ENCODE measurements at regions not wholly inside any gene's neighbourhood (a gene's known extent, or its start where the extent isn't known, plus 50 kb on each side); places are given as distances from the start of the nearest gene placed in this dataset.

DNA sequence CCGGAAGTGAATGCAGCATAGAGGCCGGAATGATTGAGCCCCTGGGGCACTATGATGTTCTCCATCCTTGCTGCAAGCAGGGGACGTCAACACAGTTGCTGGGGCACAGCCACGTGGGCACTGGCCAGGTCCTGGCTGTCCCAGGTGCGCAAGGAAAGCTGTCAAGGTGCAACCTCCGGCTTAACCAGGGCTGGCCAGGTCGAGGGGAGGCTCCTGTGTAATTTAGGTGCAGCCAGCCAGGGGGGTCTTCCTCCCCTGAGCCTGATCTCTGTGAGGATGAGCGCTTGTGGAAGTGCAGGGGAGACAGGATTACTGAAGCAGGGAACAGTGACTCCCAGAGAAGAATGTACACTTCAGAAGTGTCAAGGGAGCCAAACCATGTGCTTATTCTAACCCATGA, 852.8 kb upstream of the TMEM132C start:
- TF ChIP-seq, protein P1, sequence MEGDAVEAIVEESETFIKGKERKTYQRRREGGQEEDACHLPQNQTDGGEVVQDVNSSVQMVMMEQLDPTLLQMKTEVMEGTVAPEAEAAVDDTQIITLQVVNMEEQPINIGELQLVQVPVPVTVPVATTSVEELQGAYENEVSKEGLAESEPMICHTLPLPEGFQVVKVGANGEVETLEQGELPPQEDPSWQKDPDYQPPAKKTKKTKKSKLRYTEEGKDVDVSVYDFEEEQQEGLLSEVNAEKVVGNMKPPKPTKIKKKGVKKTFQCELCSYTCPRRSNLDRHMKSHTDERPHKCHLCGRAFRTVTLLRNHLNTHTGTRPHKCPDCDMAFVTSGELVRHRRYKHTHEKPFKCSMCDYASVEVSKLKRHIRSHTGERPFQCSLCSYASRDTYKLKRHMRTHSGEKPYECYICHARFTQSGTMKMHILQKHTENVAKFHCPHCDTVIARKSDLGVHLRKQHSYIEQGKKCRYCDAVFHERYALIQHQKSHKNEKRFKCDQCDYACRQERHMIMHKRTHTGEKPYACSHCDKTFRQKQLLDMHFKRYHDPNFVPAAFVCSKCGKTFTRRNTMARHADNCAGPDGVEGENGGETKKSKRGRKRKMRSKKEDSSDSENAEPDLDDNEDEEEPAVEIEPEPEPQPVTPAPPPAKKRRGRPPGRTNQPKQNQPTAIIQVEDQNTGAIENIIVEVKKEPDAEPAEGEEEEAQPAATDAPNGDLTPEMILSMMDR (IDR thresholded peaks at IDR 0.05) = no peak
- TF ChIP-seq ZFX (IDR thresholded peaks at IDR 0.05; ENCODE audit: borderline replicate concordance) = no peak
